Ovary (tissue), 3 donors: ENCODE measurements at regions not wholly inside any gene's neighbourhood (a gene's known extent, or its start where the extent isn't known, plus 50 kb on each side); places are given as distances from the start of the nearest gene placed in this dataset.

Source experiments
- EP300 ChIP-seq: sonication (generic); formaldehyde crosslinking; IDR thresholded peaks from one replicate; pipeline ENCODE4 v1.6.1; 2017; ENCODE audit warnings: antibody characterized with exemption
- POLR2A ChIP-seq: fragments of 450-650 bp; IDR thresholded peaks from one replicate; pipeline ENCODE4 v1.6.1; 2017; ENCODE audit warnings: antibody characterized with exemption, mild to moderate bottlenecking, moderate library complexity
- TF ChIP-seq, protein P1 (sequence below), 3 donors: fragments of 450-650 bp in 2 of 3; fragments of 200-600 bp in 1 of 3; IDR thresholded peaks; one replicate each; pipeline versions ENCODE4 v1.5.1 to v1.8.0; 2016 to 2022; ENCODE audit warnings: antibody characterized with exemption in 3 of 3, mild to moderate bottlenecking in 1 of 3
- donor health status: DM: no; HTN: no; CAD: no.

GRCh38 chr2:192669505-192670091 is 474.9 kb upstream of the TMEFF2 start:
- TF ChIP-seq, protein P1, sequence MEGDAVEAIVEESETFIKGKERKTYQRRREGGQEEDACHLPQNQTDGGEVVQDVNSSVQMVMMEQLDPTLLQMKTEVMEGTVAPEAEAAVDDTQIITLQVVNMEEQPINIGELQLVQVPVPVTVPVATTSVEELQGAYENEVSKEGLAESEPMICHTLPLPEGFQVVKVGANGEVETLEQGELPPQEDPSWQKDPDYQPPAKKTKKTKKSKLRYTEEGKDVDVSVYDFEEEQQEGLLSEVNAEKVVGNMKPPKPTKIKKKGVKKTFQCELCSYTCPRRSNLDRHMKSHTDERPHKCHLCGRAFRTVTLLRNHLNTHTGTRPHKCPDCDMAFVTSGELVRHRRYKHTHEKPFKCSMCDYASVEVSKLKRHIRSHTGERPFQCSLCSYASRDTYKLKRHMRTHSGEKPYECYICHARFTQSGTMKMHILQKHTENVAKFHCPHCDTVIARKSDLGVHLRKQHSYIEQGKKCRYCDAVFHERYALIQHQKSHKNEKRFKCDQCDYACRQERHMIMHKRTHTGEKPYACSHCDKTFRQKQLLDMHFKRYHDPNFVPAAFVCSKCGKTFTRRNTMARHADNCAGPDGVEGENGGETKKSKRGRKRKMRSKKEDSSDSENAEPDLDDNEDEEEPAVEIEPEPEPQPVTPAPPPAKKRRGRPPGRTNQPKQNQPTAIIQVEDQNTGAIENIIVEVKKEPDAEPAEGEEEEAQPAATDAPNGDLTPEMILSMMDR (IDR thresholded peaks at IDR 0.05): no peak
- no peak for TF ChIP-seq POLR2A
- no peak for TF ChIP-seq EP300
